ENCODE measurements at regions not wholly inside any gene's neighbourhood (a gene's known extent, or its start where the extent isn't known, plus 50 kb on each side); places are given as distances from the start of the nearest gene placed in this dataset.
A peak's percentile ranks its signal among the peaks of the same experiment; 100 is the strongest.

DNA sequence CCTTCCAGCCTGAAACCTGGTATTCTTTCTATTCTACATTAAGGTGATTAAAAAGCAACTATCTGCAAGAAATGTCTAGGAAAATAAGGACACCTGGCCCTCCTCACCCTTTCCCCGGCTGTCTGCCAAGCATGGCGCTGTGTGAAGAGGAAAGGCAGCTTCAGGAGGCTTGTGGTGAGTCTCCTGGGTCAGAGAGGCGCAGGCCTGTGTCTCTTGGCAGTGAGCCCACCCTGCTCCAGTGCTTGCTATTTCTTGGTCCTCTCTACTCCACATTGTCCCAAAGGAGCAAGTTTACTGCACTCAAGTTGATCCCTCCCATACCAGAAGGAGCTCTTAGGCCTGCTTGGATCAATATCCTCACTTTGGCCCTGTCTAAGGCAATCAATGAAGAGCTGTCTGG, 520.7 kb upstream of the B3GAT1 start:
- H3K36me3 Mint-ChIP-seq: peaks cover 0 to 10% (median 0%) of the 10 kb centered on the region in 3 donors
- DNase-seq: no peak
- peak overlapping the region in 1 of 10 donors; percentile 66 for H3K27ac Mint-ChIP-seq
- POLR2A ChIA-PET: no interaction called here
- peaks cover 0 to 8% (median 2%) of the 10 kb centered on the region in 9 donors for H3K9me3 Mint-ChIP-seq
- no peak for ATAC-seq
- H3K4me3 Mint-ChIP-seq: no peak overlapping the region
- peaks cover 2 to 27% (median 17%) of the 10 kb centered on the region in 5 donors for H3K27me3 Mint-ChIP-seq
- peaks cover 0 to 2% (median 0%) of the 10 kb centered on the region in 4 donors for H3K4me1 Mint-ChIP-seq

DNA sequence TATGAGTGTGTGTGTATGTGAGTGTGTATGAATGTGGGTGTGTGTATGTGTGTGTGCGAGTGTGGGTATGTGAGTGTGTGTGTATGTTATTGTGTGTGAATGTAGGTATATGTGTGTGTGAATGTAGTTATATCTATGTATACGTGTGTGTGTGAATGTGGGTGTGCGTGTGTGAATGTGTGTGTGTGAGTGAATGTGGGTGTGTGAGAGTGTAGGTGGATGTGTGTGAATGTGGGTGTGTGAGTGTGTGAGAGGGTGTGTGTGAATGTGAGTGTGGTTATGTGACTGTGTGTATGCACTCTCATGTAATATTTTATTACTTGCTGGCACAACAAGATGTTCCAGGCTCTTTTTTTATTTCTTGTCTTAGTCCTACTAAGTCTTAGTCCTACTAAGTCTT, 513.4 kb upstream of the B3GAT1 start:
- POLR2A ChIA-PET: no interaction called here
- Mint-ChIP-seq H3K4me1 (peaks cover 0 to 2% (median 0%) of the 10 kb centered on the region in 4 donors), H3K4me3 (no peak overlapping the region), H3K27me3 (peaks cover 12 to 45% (median 16%) of the 10 kb centered on the region in 5 donors), H3K27ac (no peak overlapping the region), H3K9me3 (peaks cover 0 to 17% (median 5%) of the 10 kb centered on the region in 9 donors), H3K36me3 (peaks cover 0 to 7% (median 0%) of the 10 kb centered on the region in 3 donors)
- DNase-seq: no peak
- ATAC-seq: no peak

DNA sequence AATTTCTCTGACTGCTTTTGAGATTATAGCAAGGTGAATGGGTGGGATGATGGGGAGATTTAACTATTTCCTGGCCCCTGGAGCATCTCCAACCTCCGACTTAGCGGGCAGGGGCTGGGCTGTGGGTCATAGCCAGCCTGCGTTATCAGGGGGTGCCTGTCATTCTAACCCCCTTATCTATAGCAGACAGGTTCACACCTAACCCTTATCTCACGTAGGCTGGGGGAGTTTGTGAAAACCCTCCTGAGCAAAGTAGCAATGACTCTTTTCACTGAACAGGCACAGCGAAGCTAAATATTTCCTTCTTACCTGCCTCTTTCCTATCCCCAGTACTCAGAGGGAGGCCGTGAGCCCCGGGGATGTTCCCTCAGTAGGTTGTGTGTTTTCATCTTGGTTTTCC, 511.4 kb upstream of the B3GAT1 start:
- no peaks in the 10 kb centered on the region for H3K4me1 Mint-ChIP-seq
- DNase-seq: no peak
- ATAC-seq: no peak
- peaks cover 0 to 17% (median 3%) of the 10 kb centered on the region in 9 donors for H3K9me3 Mint-ChIP-seq
- no peaks in the 10 kb centered on the region for H3K36me3 Mint-ChIP-seq
- peaks cover 15 to 57% (median 18%) of the 10 kb centered on the region in 5 donors for H3K27me3 Mint-ChIP-seq
- no peak overlapping the region for H3K27ac Mint-ChIP-seq
- H3K4me3 Mint-ChIP-seq: no peak overlapping the region
- POLR2A ChIA-PET: no interaction called here

DNA sequence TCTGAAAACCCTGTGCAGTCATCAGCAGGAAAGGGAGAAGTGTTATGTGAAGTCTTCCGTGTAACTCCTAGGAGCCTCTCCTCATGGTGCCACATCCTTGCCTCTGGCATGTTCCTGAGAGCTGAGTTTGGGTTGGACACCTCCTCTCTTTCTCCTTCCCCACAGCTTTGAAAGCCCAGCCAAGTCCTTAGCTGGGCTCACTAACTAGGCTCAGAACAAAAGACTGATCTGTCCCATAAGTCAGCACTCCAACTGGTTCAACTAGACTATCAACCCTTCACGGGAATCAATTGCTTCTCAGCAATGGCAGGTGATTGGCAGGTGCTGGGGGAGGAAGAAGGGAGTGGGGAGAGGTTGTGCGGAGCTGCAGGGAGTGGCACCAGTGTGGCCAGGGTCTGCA, 509.9 kb upstream of the B3GAT1 start:
- Mint-ChIP-seq H3K27me3 (peaks cover 18 to 57% (median 19%) of the 10 kb centered on the region in 5 donors), H3K4me3 (no peak overlapping the region), H3K36me3 (no peaks in the 10 kb centered on the region), H3K4me1 (no peaks in the 10 kb centered on the region), H3K27ac (no peak overlapping the region), H3K9me3 (peaks cover 0 to 17% (median 3%) of the 10 kb centered on the region in 9 donors)
- DNase-seq (no peak), ATAC-seq (no peak)
- POLR2A ChIA-PET: no interaction called here

DNA sequence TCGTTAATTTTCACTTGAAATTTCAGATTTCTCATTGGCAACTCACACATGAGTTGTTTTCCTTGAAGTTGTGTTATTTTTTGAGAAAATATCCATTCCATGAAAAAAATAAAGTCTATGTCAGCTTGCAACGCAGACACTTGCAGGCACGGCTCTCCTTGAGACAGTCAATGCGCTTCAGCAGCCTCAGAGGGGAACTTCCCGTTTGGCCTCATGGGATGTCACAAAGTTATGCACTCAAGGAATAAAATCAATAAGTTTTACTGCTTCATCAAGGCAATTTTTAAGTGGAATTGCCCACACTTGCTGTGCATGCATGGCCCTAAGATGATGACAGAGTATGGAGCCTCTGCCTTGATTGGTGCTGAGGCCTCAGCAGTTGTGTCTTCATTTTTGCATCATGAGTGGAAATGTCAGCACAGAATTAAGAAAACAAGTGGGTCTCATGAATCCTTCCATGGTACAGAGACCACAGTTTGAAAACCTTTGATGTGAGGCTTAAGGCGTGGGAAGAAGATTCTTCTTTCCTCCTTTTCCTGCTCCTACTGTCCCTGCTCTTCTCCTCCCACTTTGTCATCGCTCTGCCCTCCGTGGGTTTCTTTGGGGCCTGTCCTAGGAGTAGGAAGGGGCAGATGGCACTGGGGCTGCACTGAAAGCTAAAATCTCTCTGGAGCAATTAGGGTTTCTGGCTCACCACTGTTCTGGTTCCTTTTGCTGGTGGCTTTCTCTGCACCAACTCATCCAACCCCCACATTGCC, 509.0 kb upstream of the B3GAT1 start:
- peaks cover 0 to 13% (median 3%) of the 10 kb centered on the region in 9 donors for H3K9me3 Mint-ChIP-seq
- H3K27ac Mint-ChIP-seq: no peak overlapping the region
- POLR2A ChIA-PET: no interaction called here
- no peaks in the 10 kb centered on the region for H3K36me3 Mint-ChIP-seq
- no peak overlapping the region for H3K4me3 Mint-ChIP-seq
- ATAC-seq (no peak), DNase-seq (no peak)
- no peaks in the 10 kb centered on the region for H3K4me1 Mint-ChIP-seq
- H3K27me3 Mint-ChIP-seq: peaks cover 18 to 57% (median 19%) of the 10 kb centered on the region in 5 donors

DNA sequence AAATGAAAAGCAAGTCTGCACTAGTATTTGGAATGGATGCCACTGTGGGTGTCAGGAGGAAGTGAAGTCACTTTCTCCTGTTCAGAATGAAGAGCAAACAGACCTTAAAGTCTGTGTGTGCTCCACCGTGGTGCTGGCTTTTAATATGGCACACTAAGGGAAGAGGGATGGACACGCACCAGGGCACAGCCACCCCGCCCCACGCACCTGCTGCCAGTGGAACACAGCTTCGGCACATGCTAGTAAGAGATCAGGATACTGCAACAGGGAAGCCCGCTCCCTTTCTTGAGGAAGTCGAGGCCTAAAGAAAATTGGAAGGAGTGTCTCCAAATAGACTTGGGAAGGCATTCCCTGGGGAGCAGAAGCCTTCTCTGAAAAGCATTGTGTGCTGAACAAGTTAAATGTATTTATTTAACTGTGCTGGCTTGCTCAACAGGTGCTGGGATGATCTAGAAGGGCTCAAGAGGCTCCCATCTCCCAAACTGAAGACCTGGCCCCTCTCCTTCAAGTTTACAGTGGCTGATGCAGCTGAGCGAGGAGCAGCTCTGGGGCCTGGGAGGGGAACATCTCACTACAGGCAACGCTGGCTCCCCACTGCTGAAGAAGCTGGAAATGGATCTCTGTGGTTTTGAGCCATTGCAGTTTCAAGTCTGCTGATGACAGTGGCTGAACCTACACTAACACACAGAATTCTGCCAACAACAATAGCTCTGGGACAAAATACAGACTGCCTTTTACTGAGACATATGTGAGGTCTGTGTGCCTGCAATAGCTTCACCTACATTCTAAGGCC, 504.6 kb upstream of the B3GAT1 start:
- no peak for ATAC-seq
- Mint-ChIP-seq H3K4me1 (no peaks in the 10 kb centered on the region), H3K36me3 (no peaks in the 10 kb centered on the region), H3K27ac (no peak overlapping the region), H3K9me3 (no peaks in the 10 kb centered on the region), H3K27me3 (peaks cover 8 to 41% (median 16%) of the 10 kb centered on the region in 5 donors), H3K4me3 (no peak overlapping the region)
- POLR2A ChIA-PET: no interaction called here
- no peak for DNase-seq

DNA sequence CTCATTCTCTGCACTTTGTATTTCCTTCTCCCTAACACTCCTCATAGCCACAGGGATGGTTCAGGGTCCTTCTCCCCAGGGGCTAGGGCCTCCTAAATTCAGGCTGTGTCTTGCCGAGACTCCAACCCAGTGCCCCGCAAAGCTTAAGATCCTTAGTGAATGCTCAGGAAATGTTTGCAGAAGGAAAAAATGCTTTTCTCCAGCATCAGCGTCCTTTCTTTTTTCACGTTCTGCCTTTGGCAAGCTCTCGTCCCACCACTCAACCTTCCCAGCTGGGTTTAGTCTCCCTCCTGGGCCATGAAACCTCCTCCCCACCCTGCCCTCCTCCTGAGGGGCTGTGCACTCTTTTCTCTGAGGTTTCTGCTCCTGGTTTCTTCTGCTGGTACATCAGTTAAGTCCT, 503.8 kb upstream of the B3GAT1 start:
- Mint-ChIP-seq H3K4me3 (no peak overlapping the region), H3K27me3 (peaks cover 8 to 39% (median 16%) of the 10 kb centered on the region in 5 donors), H3K9me3 (no peaks in the 10 kb centered on the region), H3K4me1 (no peaks in the 10 kb centered on the region), H3K36me3 (no peaks in the 10 kb centered on the region), H3K27ac (no peak overlapping the region)
- POLR2A ChIA-PET: no interaction called here
- no peak for DNase-seq
- ATAC-seq: no peak

DNA sequence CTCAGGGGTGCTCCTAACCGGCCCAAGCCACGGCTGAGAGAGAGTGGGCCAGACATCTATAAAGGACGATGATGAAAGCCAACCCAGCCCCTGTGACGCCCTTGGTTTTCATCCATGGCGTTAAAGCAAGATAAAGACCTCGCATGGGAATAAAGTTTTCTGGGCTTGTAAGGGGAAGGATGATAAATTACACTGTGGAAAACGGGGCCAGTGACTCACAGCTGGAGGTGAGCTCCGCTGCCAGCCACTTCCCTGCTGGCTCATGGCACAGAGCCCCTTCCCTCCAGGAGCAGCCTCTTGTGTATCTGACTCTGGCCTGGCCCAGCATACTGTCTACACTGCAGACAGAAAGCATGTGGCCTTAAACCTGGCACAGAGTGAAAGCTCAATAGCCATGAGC, 503.2 kb upstream of the B3GAT1 start:
- ATAC-seq (no peak), DNase-seq (no peak)
- Mint-ChIP-seq H3K36me3 (no peaks in the 10 kb centered on the region), H3K9me3 (no peaks in the 10 kb centered on the region), H3K4me3 (no peak overlapping the region), H3K27me3 (peaks cover 6 to 35% (median 14%) of the 10 kb centered on the region in 5 donors), H3K27ac (no peak overlapping the region), H3K4me1 (no peaks in the 10 kb centered on the region)
- POLR2A ChIA-PET: no interaction called here

DNA sequence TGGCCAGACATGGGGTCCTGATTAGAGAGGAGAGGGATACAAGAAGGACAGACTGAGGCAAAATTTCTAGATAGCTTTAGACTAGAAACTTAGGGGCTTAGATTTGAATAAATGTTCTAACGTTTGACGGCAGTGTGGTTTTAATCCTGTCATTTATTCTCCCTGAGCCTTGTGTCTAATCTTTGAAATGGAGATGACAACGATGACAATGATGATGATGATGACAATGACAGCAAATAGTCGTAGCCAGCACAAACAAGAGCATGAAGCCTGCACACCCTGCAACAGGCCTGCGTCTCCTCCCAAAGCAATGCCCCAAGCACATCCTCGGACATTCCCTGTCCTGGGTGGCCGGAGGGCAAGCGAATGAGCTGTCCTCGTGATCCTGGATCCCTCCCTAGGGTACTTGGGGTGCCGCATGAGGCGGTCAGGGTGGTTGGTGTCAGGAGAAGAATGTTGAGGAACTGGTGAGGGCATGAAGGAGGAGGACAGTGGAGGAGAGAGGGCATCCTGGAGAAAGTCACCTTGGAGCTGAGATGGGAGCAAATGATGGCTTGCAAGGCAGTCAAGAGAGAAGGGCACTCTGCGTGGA, 502.1 kb upstream of the B3GAT1 start:
- DNase-seq (no peak), ATAC-seq (no peak)
- H3K4me3 Mint-ChIP-seq: no peak overlapping the region
- POLR2A ChIA-PET: no interaction called here
- H3K36me3 Mint-ChIP-seq: no peaks in the 10 kb centered on the region
- no peaks in the 10 kb centered on the region for H3K9me3 Mint-ChIP-seq
- no peaks in the 10 kb centered on the region for H3K4me1 Mint-ChIP-seq
- H3K27ac Mint-ChIP-seq: peak overlapping the region in 1 of 10 donors; percentile 53
- H3K27me3 Mint-ChIP-seq: peaks cover 4 to 34% (median 8%) of the 10 kb centered on the region in 5 donors

DNA sequence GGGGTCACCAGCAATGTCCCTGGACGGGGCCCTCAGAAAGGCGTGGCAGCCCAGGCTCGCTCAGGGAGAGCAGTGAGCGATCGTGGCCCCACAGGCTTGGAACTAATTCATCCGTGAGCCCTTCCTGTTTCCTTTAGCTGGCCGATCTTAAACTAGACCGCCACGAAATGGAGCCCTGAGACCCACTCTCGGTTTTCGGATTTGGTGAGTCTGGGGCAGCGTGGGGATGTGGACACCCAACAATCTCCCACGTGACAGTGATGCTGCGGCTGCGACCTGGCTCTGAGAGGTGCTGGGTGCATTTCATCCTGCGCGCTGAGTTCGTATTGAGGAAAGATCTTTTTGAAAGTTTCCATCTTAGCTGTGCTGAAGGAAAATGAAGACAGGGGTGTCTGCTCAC, 501.3 kb upstream of the B3GAT1 start:
- no peaks in the 10 kb centered on the region for H3K4me1 Mint-ChIP-seq
- no peaks in the 10 kb centered on the region for H3K36me3 Mint-ChIP-seq
- no peak for ATAC-seq
- POLR2A ChIA-PET: no interaction called here
- no peak overlapping the region for H3K4me3 Mint-ChIP-seq
- no peak overlapping the region for H3K27ac Mint-ChIP-seq
- DNase-seq: no peak
- peaks cover 4 to 30% (median 7%) of the 10 kb centered on the region in 5 donors for H3K27me3 Mint-ChIP-seq
- no peaks in the 10 kb centered on the region for H3K9me3 Mint-ChIP-seq

DNA sequence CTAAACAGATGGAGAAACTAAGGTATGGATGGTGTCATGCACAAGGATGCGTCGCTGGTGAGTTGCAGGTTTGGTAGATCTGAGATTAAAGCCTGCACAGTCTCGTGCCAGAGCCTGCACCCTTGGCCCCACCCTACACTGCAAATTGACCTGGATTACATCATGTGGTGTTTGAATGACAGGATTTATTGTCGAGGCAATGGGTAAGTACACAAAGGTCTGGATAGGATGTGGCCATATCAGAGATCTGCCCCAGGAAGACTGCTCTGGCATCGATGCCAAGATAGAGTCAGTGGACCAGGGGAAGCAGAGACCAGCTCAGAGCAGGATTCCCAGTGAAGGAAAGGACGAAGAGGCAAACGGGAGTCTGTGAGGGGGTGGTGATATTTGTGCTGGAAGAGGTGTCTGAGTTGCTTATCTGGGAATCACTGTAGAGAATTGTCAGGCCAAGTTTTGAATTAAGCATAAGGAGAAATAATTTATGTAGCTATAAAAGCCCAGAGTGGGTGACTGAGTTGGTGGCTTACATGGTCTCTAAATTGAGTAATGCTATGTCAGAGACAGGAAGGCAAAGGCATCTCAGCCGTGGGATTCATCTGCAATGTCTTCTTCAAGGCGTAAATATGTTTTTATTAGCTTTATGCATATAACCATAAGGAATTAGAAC, 499.6 kb upstream of the B3GAT1 start:
- Mint-ChIP-seq H3K27me3 (peaks cover 2 to 36% (median 15%) of the 10 kb centered on the region in 5 donors), H3K4me3 (no peak overlapping the region), H3K36me3 (no peaks in the 10 kb centered on the region), H3K27ac (no peak overlapping the region), H3K4me1 (no peaks in the 10 kb centered on the region), H3K9me3 (no peaks in the 10 kb centered on the region)
- POLR2A ChIA-PET: no interaction called here
- DNase-seq: no peak
- no peak for ATAC-seq

DNA sequence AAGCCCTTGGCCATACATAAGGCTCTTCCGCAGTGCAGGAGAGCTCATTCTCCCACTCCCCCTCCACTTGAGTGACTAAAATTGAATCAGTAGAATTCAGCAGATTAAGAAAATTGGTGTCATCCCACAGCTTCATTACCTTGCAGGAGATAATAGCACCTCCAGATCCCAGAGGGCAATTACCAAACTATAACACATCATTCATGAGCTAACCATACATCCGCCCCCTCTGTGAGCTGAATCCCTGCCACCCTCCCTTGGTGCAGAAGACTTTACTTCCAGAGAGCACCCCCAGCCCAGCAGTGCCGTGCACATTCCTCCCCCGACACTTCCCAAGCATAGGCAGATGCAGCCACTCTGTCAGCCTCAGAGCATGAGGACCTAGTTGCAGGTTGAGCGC, 496.5 kb upstream of the B3GAT1 start:
- no peaks in the 10 kb centered on the region for H3K36me3 Mint-ChIP-seq
- no peaks in the 10 kb centered on the region for H3K4me1 Mint-ChIP-seq
- POLR2A ChIA-PET: no interaction called here
- ATAC-seq: no peak
- no peaks in the 10 kb centered on the region for H3K9me3 Mint-ChIP-seq
- peaks cover 4 to 39% (median 27%) of the 10 kb centered on the region in 5 donors for H3K27me3 Mint-ChIP-seq
- DNase-seq: no peak
- H3K27ac Mint-ChIP-seq: no peak overlapping the region
- no peak overlapping the region for H3K4me3 Mint-ChIP-seq

DNA sequence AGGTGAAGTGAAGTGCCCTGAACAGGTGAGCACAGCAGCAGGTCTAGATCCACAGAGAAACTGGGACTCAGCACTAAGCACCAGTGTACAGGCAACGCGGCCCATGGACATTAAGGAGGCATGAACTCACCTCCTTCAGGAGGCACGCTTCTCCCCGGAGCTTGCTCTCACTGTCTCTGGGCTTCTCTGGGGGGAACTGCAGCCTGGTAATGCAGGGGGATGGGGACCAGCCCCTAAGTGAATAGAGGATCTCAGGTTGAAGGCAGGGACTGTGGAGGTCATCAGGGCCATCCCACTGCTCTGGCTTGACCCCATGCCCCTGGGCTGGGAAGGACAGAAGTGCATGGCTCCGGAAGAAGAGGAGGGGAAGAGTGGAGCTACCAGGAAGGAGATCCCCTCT, 495.6 kb upstream of the B3GAT1 start:
- POLR2A ChIA-PET: no interaction called here
- H3K9me3 Mint-ChIP-seq: peaks cover 0 to 2% (median 0%) of the 10 kb centered on the region in 9 donors
- H3K4me1 Mint-ChIP-seq: no peaks in the 10 kb centered on the region
- no peaks in the 10 kb centered on the region for H3K36me3 Mint-ChIP-seq
- peaks cover 7 to 40% (median 29%) of the 10 kb centered on the region in 5 donors for H3K27me3 Mint-ChIP-seq
- H3K4me3 Mint-ChIP-seq: no peak overlapping the region
- no peak for DNase-seq
- H3K27ac Mint-ChIP-seq: no peak overlapping the region
- ATAC-seq: no peak
